ENCODE measurements at regions not wholly inside any gene's neighbourhood (a gene's known extent, or its start where the extent isn't known, plus 50 kb on each side); places are given as distances from the start of the nearest gene placed in this dataset.

- DNase-seq = no peak
Measured at GRCh38 chr20:52540509-52540908, 348.9 kb upstream of the ZFP64 start.

DNA sequence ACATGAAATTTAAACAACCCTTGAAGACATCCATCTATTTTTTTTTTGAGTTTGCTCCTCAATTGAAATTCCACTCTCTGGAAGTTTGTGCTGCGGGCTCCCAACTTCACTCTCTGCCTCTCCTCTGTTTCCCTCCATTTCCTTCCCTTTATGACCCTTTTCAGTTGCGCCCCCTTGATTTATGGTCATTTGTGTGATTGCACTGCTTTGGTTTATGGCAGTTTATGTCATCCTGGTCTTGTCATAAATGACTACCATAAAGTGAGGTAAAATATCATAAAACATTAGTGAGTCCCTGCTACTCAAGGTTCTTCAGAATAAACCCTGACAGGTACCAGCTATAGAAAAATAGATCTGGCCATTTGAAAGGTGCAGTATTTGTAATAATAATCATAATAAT, 348.3 kb upstream of the ZFP64 start:
- no peak for DNase-seq

GRCh38 chr20:52536841-52537400, 345.3 kb upstream of the ZFP64 start:
- no peak for DNase-seq

DNA sequence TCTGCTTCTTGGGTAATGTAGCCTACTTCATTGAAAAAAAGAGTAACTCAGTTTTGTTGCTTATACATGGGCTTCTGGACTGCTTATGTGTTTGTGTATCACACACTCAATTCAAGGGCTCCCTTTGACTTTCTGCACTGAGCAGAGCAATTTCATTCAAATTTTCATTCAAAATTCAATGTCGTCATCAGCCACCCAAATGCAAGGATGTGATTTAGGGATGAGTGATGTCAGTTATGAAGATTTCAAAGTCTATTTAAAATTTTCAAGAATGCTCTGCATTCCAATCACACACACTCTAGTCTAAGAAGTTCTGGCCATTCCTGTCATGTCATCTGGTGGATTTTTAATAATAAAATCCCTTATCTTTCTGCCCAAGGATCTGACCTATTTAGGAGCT, 344.5 kb upstream of the ZFP64 start:
- no peak for DNase-seq

DNA sequence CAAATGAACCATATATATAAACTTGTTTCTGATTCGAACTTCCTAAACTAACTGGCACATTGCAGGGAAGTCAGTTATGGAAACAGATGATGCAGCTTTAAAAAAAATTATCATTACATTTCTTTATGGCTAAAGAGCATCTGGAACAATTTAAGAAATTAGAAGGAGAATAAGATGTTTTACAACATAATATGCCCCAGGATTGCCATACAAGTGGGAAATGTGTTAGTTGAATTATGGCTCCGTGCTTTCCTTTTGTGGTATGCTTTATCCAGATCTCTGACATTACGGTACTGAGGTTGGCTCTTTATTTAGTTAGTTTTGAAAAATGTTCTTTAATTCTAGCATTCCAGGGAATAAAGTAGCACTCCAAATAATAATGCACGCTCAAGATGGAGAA, 343.0 kb upstream of the ZFP64 start:
- no peak for DNase-seq

GRCh38 chr20:52533401-52533800, 341.8 kb upstream of the ZFP64 start:
- no peak for DNase-seq

- no peak for DNase-seq
Measured at GRCh38 chr20:52532674-52533073, 341.1 kb upstream of the ZFP64 start.

DNA sequence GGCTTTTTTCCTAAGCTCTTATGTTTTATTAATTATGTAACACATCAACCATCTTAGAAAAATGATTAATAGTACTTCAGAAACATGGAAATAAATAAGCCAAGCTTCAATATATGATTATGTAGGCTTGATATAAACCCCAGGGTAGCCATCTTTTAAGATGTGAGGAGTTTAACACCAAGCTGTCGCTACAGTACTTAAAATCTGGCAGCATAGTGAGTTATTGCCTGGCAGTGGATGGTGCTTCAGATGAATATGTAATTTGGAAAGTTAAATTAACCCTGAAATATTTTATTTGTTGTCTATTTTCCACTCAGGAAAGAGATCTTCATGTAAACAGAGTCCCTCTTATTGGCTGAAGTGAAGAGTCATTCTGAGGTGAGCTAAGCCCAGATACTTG, 339.0 kb upstream of the ZFP64 start:
- DNase-seq = no peak

DNA sequence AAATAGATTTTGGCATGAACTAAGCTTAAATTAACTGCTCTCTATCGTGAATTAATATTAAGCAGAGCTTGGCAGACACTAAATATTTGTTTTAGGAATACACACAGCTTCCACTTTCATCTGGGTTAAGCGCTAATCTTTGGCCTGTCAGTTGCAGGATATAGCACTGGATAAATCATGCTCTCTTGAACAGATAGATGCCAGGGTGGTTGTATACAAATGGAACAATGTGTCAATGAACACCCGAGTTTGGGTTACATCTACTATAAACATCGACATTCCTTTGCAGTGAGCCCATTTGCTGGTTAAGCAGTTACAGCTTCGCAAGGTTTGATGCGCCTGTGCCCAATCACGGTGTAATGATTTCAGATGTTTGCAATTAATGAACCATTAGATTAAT, 338.2 kb upstream of the ZFP64 start:
- no peak for DNase-seq

DNA sequence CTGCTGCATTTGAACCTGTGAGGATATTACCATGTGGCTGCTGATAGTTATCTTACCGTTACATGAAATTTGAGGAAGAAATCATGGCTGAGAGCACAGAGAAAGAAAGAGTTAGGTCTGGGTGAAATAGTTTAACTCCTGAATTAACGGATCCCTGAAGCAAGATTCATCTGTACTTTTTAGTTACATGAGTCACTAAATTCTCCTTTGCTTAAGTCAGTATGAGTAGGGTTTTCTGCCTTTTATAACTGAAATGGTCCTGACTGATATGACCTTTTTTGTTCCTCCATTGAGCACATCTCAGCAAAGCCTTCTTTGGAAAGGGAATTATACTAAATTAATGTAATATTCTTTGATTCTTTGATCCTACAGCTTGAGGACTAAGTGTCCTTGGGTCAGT, 333.3 kb upstream of the ZFP64 start:
- DNase-seq = no peak

DNA sequence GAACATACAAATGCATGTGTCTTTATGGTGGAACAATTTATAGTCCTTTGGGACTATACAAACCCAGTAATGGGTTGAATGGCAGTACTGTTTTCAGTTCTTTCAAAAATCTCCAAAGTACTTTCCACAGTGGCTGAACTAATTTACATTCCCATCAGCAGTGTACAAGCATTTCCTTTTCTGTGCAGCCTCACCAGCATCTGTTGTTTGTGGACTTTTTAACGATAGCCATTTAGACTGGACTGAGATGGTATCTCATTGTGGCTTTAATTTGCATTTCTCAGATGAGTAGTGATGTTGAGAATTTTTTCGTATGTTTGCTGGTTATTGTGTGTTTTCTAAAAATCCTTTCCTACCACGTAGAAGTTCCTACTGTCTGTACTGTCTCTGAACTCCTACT, 327.2 kb upstream of the ZFP64 start:
- no peak for DNase-seq

- DNase-seq = no peak
Measured at GRCh38 chr20:52515877-52516276, 324.3 kb upstream of the ZFP64 start.

- no peak for DNase-seq
Measured at GRCh38 chr20:52500157-52500556, 308.6 kb upstream of the ZFP64 start.

DNA sequence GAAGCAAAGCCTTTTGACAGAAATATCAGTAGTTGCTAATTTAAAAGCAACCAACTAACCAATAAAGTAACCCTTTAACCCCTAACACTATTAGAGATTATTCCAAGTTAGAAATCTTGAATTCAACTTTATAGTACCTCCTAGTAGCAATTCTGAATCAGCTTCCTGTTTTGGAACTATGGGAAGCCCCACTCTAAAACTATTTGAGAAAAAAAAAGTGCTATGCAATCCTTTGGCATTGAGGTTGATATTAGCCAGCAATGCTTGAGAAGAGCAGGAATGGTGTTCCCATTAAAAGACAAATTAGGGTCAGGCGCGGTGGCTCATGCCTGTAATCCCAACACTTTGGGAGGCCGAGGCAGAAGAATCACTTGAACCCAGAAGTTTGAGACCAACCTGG, 306.2 kb upstream of the ZFP64 start:
- DNase-seq = no peak

- no peak for DNase-seq
Measured at GRCh38 chr20:52496191-52496590, 304.6 kb upstream of the ZFP64 start.

DNA sequence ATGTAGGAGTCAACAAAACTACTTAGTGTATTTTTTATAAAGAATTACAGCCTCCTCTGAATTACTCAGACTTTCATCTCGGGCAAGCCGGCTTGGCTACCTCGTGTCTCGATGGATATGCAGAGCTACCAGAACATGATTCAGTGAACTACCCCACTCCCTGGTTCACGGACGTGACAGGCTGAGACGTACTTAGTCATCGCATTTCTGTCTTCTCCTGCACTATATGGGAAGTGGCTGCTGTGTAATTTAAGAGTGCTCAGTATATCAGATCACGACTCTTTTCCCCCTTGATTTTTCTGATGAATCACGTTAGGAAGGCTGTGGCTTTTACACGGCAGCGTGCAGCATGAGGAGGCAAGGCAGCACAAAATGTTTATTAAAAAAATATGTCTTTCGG, 302.7 kb upstream of the ZFP64 start:
- peak; percentile 44 to 83 for DNase-seq

- peak; percentile 2 to 14 for DNase-seq
Measured at GRCh38 chr20:52493171-52493721, 301.7 kb upstream of the ZFP64 start.

GRCh38 chr20:52490711-52491430, 299.3 kb upstream of the ZFP64 start:
- DNase-seq = no peak

- DNase-seq = no peak
Measured at GRCh38 chr20:52484438-52484837, 292.9 kb upstream of the ZFP64 start.

- no peak for DNase-seq
Measured at GRCh38 chr20:52483382-52483781, 291.8 kb upstream of the ZFP64 start.

GRCh38 chr20:52482044-52482443, 290.5 kb upstream of the ZFP64 start:
- no peak for DNase-seq

GRCh38 chr20:52481443-52481842, 289.9 kb upstream of the ZFP64 start:
- DNase-seq = no peak

DNA sequence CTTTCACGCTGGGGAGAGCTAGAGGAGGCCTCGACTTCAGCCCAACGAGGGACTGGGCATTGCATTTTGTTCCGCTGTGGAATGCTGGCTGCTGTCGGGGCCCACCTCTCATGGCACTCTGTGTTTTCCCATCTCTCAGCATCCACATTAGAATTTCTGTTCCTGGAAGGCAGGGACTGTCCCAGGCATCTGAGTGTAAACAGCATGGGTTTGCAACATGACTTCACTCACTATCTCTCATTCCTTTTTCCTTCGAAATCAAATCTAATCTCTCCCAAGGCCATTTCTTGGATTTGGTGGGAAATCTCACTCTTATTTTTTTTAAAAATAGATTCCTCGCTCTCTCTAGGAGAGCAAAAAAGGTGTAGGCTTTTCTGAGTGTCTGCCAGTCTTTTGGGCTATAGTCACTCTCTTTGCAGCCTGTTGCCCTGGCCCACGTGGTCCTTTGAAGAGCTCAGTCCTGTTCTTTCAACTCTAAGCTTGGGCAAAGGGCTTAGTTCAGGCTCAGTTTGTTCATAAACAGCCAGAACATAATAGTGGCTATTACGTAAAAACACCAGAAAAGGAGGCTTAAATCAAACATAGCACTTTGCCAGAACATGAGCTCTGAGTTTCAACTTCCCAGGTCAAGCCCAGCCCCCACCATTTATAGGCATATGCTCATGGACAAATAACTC, 284.6 kb upstream of the ZFP64 start:
- DNase-seq = no peak

- no peak for DNase-seq
Measured at GRCh38 chr20:52473186-52473585, 281.6 kb upstream of the ZFP64 start.
